ENCODE measurements at regions not wholly inside any gene's neighbourhood (a gene's known extent, or its start where the extent isn't known, plus 50 kb on each side); places are given as distances from the start of the nearest gene placed in this dataset.
"Not testable (repeated sequence)": the region's sequence is repeated elsewhere in the genome, so short reads cannot be mapped to it uniquely, and the experiment has no call there.

DNA sequence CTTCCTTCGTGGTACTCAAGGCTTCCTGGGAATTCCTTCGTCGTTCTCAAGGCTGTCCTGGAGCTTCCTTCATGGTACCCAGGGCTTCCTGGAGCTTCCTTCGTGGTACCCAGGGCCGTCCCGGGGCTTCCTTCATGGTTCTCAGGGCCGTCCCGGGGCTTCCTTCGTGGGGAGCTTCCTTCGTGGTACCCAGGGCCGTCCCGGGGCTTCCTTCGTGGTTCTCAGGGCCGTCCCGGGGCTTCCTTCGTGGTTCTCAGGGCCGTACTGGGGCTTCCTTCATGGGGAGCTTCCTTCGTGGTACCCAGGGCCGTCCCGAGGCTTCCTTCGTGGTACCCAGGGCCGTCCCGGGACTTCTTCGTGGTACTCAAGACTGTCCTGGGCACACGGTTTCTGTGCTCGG, 339.6 kb upstream of the FAT1 start:
- DNase-seq (ENCODE audit: low read depth, low spot score): no peak

DNA sequence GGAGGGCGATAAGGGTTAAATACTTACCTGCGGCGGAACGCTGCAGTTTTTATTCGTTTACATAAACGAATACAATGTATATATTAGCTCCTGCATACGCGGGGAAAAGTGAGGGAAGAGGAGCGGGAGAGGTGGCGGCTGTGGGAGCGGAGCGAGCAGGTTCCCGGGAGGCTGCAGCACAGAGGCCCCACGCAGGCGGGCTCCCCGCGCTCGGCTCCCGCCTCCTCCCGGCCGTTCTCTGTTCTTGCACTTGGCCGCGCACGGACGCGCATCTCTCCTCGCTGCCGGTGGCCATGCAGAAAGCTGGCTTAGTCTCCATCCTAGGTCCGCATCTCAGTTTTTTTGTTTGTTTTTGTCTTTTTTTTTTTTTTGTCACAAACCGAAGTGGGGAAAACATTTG, 340.4 kb upstream of the FAT1 start:
- DNase-seq (ENCODE audit: low read depth, low spot score): no peak

GRCh38 chr4:187065396-187065795, 341.7 kb upstream of the FAT1 start:
- no peak for DNase-seq (ENCODE audit: low read depth, low spot score)

DNA sequence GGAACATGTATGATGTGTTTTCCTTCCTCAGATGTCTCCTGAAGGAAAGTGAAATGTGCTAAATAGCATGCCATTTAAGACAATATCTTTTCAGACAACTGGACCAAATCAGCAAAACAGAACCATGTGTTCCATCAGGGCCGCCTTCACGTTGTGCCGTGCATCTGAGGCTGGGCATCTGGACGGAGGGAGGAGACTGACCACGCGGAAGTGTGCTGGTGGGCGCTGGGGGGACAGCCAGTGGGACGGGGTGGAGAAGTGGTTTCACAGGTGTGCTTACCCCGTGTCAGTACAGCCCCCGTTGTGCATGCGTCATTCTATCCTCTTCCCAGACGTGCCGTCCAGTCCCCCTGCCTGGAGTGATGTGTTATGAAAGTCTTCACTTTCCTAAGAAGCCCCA, 342.1 kb upstream of the FAT1 start:
- no peak for DNase-seq (ENCODE audit: low read depth, low spot score)

DNA sequence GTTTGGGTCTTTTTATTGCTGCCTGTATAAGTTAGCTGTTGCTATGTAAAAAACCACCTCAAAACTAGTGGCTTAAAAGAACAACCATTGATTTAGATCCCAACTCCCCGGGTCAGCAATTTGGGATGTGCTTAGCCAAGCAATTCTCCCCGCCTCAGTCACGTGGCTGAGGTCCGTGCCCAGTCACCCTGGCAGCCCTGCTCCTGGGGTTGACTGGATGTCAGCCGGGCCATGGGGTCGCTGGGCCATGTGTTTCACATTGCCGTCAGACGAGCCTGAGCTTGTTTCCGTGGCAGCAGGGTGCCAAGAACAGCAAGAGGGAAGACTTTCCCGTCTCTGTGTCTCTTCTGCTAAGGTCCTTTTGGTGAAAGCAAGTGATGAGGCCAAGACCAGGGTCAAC, 345.7 kb upstream of the FAT1 start:
- DNase-seq (ENCODE audit: low read depth, low spot score): peak; percentile 6

DNA sequence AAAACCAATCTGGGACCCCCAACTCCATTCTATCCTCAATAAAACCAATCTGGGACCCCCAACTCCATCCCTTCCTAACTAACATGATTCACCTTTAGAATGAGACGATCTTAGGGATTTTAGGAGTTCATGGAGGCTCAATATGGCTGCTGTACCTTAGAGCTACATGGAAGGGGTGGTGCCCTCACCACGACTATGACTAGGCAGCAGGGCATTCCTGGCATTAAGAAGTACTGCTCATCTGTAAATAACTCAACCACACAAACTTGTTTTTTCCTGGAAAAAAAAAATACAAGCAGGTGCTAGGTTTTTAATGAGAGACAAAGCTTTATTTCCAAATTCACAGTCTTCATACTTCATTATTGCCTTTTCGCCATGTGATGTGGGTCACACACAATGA, 346.5 kb upstream of the FAT1 start:
- no peak for DNase-seq (ENCODE audit: low read depth, low spot score)

GRCh38 chr4:187070740-187071139, 347.1 kb upstream of the FAT1 start:
- no peak for DNase-seq (ENCODE audit: low read depth, low spot score)

GRCh38 chr4:187071946-187072600, 348.4 kb upstream of the FAT1 start:
- DNase-seq (ENCODE audit: low read depth, low spot score): no peak

DNA sequence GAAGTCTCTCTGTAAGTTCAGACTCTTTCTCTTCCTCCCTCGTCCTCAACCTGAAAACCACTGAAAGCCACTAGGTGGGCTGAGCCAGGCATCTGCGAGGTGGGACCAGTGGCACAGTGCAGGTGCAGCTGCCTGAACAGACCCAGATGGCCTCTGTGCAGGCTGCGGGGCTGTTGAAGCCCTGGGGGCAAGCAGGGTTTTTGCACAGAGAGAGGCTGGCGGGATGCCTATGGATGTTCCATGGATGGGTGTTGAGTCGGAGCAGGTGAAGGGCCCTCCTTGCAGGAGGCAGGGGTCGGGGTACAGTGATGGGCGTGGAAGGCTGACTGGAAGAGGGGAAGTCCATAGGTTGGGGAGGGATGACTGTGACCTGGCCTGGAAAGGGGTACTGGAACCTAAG, 350.2 kb upstream of the FAT1 start:
- no peak for DNase-seq (ENCODE audit: low read depth, low spot score)

DNA sequence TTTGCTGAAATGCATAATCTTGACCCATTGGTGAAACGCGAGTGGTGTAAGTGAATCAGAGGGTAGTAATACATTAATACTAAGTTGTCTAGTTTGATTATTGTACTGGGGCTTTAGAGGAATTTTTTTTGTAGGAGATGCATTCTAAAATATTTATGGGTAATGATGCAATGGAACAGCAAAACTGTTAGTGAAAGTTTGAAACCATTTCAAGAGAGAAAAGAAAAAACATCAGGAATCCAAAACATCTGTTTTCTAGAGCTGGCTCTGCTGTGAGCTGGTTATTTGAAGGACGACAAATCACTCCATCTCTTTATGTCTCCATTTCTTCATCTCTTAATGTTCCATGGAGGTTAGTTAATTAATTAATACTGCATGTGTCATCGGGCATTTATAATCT, 351.9 kb upstream of the FAT1 start:
- DNase-seq (ENCODE audit: low read depth, low spot score): no peak

- DNase-seq (ENCODE audit: low read depth, low spot score): no peak
Observed at GRCh38 chr4:187077744-187078401, 354.2 kb upstream of the FAT1 start.

DNA sequence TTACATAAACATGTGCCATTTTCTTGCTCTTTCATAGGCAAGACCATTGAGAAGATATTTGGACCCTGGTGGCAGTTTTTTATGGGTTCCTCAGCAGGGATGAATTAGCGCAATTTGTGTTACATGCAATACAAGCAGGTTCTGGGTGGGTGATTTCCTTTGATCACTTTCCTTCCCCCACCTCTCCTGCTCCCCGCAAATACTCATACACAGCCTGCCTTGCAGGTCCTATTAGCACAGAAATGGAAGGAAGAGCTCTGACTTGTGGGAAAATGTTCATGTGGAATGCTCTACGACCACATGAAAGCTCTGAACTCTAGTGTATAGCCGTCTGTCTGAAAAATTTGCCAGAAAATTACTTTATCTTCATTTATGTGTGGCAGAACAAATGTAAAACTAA, 361.0 kb upstream of the FAT1 start:
- no peak for DNase-seq (ENCODE audit: low read depth, low spot score)

DNA sequence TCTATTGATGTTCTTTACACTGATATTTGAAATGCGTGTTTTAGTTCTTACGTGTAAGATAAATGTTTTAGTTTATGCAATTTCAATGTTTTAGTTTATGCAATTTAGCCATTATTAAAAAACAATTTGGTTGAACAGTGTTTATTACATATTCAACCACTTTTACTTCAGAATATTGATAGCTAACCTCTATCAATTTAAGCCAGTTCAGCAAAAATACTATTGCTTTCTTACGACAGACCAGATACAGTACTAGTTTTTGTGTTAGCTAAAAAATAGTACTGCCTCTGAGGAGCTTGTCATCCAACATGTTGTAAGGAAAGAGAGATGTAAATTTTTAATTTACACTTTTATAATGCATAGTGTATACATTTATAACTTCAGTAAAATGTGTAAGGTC, 361.7 kb upstream of the FAT1 start:
- DNase-seq (ENCODE audit: low read depth, low spot score): no peak

GRCh38 chr4:187086151-187086550, 362.5 kb upstream of the FAT1 start:
- DNase-seq (ENCODE audit: low read depth, low spot score): no peak

DNA sequence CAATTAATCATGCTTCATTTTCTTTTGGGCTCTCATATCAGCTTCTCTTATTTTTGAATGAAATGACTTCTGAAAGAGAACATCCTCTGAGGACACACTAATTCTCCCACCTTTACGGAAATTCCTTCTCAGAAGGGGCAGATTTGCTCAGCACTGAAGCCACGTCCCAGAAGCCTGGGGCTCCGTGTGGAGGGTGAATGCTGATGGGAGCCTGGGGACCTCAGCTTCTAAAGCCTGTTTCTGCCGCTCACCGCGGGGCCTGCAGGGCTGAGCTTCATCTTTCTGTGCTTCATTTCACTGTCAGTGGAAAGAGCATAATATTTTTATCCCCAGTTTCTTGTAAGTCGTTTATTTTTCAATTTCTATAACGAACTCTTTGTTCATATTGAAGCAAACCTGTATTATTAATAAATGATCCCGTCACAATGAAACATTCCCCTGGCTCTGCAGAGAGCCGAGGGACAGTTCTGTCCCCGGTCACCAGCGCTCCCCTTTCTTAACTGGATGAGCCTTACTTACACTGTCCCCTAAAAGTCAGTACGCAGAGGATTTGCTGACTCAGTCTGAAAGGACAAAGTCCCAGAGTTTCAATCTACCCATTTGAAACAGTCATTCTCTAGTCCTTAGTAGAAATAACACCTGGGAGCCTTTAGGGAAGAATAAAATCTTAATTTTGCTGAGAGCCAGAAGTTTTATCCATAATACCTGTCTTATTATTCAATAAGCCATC, 364.6 kb upstream of the FAT1 start:
- DNase-seq (ENCODE audit: low read depth, low spot score): no peak

GRCh38 chr4:187090401-187090800, 366.7 kb upstream of the FAT1 start:
- DNase-seq (ENCODE audit: low read depth, low spot score): no peak

GRCh38 chr4:187090832-187091231, 367.2 kb upstream of the FAT1 start:
- DNase-seq (ENCODE audit: low read depth, low spot score): not testable (repeated sequence)

GRCh38 chr4:187094144-187094543, 370.5 kb upstream of the FAT1 start:
- no peak for DNase-seq (ENCODE audit: low read depth, low spot score)

DNA sequence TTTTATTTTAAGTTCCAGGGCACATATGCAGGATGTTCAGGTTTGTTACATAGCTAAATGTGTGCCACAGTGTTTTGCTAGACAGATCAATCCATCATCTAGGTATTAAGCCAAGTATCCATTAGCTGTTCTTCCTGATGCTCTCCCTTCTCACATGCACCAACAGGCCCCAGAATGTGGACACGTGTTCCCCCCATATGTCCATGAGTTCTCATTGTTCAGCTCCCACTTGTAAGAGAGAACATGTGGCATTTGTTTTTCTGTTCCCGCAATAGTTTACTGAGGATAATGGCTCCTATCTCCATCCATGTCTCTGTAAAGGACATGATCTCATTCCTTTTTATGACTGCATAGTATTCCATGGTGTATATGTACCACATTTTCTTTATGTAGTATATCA, 374.8 kb upstream of the FAT1 start:
- no peak for DNase-seq (ENCODE audit: low read depth, low spot score)

GRCh38 chr4:187103351-187103750, 379.7 kb upstream of the FAT1 start:
- no peak for DNase-seq (ENCODE audit: low read depth, low spot score)

DNA sequence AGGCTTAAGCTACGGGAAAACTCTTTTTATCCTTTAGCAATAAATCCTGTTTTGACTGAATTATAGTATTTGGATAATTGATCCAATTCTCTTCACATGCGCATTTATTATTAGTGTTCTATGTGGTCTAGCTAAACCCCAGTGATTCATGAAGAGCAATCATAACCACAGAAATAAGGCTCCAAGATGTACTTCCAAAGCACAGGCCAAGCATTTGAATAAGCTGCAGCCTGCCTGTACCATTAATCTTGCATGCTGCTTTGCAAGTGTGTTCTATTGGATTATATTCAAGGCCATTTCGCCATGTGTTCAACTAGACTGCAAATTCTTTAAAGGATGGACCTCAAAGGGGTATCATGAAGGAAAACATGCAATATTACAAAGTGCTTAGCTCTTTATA, 385.2 kb upstream of the FAT1 start:
- no peak for DNase-seq (ENCODE audit: low read depth, low spot score)

DNA sequence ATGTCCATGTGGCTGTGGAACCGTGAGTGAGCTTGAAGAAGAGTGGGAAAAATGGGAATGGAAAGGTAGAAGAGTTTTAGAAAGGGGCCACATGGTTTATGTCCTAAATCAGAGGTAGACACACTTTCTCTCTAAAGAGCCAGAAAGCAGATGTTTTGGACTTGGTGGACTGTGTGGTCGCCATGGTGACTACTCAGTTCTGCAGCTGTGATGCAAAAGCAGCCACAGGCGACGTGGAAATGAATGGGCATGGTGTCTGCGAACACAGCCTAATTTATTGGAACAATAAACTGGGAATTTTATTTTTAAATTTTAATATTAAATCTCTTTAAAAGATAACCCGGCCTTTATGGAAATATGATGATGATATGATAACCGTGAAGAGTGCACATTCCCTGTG, 386.0 kb upstream of the FAT1 start:
- no peak for DNase-seq (ENCODE audit: low read depth, low spot score)

DNA sequence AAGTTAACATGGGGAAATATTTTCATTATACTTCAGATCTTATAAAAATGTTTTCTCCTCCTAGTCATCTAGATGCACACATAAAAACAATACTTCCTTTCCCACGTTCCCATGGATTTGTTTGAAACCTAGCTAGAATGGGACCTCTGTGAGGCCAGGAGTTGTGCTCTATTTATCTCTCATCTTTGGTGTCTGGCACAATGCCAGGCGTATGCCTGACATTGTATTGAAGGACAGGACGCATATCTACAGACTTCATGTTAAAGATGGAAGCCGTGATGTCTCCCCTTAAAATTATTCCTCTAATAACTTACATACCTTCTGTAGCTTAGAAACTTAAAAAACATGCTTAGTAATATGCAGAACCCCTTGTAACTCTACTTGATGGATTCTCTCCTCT, 394.5 kb upstream of the FAT1 start:
- no peak for DNase-seq (ENCODE audit: low read depth, low spot score)
